ENCODE measurements at regions not wholly inside any gene's neighbourhood (a gene's known extent, or its start where the extent isn't known, plus 50 kb on each side); places are given as distances from the start of the nearest gene placed in this dataset.

DNA sequence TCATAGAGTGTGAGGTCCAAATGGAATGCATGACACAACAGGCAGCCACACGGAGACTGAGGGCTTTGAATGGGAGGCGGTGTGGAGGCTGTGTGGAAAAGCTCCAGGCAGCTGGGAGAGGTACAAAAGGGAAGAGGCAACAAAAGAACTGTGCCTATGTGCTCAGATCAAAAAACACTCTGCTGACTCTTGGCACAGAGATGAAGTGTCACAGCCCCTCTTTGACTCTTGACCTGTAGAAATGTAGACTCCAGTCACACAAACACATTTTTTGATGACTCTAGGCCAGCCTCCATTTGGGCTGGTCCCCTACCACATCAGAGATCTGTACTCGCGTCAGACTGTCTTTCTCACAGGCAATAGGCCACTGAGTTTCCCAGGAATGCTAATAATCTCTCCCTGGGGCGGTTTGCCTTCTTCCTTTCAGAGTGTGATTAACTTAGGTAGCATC, 456.0 kb downstream of the TUSC7 start:
- DNase-seq, result no peak
- no peak overlapping the region for H3K9ac ChIP-seq (ENCODE audit: low read length in 3 of 3)
- no peak for FAIRE-seq
- no peaks in the 10 kb centered on the region for H3K9me3 ChIP-seq (ENCODE audit: control insufficient read depth in 2 of 3, insufficient read depth in 1 of 3, low read length in 3 of 3)
- H3K27ac ChIP-seq (ENCODE audit: low read depth in 2 of 2, low read length in 2 of 2), result no peak overlapping the region
- intact Hi-C loops (cut with DNase I), result no loop called here
- TF ChIP-seq, protein P1, sequence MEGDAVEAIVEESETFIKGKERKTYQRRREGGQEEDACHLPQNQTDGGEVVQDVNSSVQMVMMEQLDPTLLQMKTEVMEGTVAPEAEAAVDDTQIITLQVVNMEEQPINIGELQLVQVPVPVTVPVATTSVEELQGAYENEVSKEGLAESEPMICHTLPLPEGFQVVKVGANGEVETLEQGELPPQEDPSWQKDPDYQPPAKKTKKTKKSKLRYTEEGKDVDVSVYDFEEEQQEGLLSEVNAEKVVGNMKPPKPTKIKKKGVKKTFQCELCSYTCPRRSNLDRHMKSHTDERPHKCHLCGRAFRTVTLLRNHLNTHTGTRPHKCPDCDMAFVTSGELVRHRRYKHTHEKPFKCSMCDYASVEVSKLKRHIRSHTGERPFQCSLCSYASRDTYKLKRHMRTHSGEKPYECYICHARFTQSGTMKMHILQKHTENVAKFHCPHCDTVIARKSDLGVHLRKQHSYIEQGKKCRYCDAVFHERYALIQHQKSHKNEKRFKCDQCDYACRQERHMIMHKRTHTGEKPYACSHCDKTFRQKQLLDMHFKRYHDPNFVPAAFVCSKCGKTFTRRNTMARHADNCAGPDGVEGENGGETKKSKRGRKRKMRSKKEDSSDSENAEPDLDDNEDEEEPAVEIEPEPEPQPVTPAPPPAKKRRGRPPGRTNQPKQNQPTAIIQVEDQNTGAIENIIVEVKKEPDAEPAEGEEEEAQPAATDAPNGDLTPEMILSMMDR (IDR thresholded peaks at IDR 0.05; ENCODE audit: borderline replicate concordance, extremely low read depth, insufficient read depth), result no peak
- no peaks in the 10 kb centered on the region for H3K27me3 ChIP-seq (ENCODE audit: control insufficient read depth, insufficient read depth, low read length)
- no peaks in the 10 kb centered on the region for H3K4me1 ChIP-seq (ENCODE audit: control insufficient read depth in 2 of 3, insufficient read depth in 2 of 3, low read depth in 1 of 3, low read length in 3 of 3)
- no peak overlapping the region for H3K4me3 ChIP-seq (ENCODE audit: low read length in 3 of 3)
- H3K36me3 ChIP-seq (ENCODE audit: control insufficient read depth in 2 of 3, insufficient read depth in 3 of 3, low read length in 3 of 3), result no peaks in the 10 kb centered on the region

DNA sequence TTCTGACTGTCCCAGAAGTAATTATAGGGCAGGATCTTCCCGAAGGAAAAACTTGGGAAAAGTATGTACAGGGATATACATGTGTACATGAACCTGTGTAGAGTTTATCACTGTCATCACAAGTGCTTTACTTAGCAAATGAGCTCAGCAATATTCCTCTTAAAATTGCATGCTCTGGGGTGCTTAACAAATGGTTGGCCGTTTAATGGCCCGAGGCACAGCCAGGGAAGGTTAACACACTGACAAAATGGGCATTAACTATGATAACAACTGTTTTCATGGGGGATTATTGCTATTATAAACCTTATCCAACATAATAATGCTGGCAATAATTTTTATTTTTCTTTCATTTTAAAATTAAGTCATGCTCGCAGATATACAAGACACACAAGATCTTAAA, 459.3 kb downstream of the TUSC7 start:
- Histone ChIP-seq H3K27ac (ENCODE audit: low read depth in 2 of 2, low read length in 2 of 2) (no peak overlapping the region), H3K9me3 (ENCODE audit: control insufficient read depth in 2 of 3, insufficient read depth in 1 of 3, low read length in 3 of 3) (no peaks in the 10 kb centered on the region), H3K9ac (ENCODE audit: low read length in 3 of 3) (no peak overlapping the region), H3K27me3 (ENCODE audit: control insufficient read depth, insufficient read depth, low read length) (no peaks in the 10 kb centered on the region), H3K36me3 (ENCODE audit: control insufficient read depth in 2 of 3, insufficient read depth in 3 of 3, low read length in 3 of 3) (no peaks in the 10 kb centered on the region), H3K4me1 (ENCODE audit: control insufficient read depth in 2 of 3, insufficient read depth in 2 of 3, low read depth in 1 of 3, low read length in 3 of 3) (no peaks in the 10 kb centered on the region), H3K4me3 (ENCODE audit: low read length in 3 of 3) (no peak overlapping the region)
- TF ChIP-seq, protein P1 (IDR thresholded peaks at IDR 0.05; ENCODE audit: borderline replicate concordance, extremely low read depth, insufficient read depth), result no peak
- intact Hi-C loops (cut with DNase I), result no loop called here
- FAIRE-seq (no peak), DNase-seq (no peak)

DNA sequence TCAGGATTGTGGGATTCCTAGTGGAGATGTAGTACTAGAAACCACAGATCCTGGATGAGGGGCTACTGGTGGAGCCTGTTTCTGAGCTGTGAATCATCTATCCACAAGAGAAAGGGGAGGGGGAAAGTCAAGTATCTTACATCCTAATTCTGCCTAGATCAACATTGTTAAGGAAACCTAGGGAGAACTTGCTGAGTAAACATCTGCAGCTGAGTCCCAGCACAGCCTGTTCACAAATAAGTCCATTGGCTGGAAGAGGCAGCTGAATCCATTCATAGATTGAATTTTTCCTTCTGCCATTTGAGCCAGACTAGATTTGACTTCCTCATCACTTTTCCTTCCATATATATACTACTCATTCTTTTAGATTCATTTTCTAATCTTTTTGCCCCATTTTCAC, 460.5 kb downstream of the TUSC7 start:
- TF ChIP-seq, protein P1 (IDR thresholded peaks at IDR 0.05; ENCODE audit: borderline replicate concordance, extremely low read depth, insufficient read depth), result no peak

DNA sequence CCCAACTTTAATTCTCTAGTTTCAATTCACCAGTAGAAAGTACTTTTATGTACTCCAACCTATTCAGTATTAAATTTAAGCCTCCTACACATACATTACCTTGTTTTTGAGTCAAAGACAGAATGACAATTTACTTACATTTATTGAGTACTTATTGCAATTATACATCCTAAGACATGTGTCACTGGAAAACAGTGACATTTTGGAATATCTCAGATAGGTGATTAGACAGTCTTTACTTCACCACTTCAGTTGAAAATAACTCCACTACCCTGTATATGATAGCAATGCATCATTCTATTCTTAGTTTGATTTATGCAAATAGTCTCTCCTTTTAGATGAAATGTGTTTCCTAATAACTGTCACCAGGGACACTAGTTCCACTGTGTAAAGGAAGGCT, 461.5 kb downstream of the TUSC7 start:
- Histone ChIP-seq H3K36me3 (ENCODE audit: control insufficient read depth in 2 of 3, insufficient read depth in 3 of 3, low read length in 3 of 3) (no peaks in the 10 kb centered on the region), H3K27me3 (ENCODE audit: control insufficient read depth, insufficient read depth, low read length) (no peaks in the 10 kb centered on the region), H3K4me3 (ENCODE audit: low read length in 3 of 3) (no peak overlapping the region), H3K4me1 (ENCODE audit: control insufficient read depth in 2 of 3, insufficient read depth in 2 of 3, low read depth in 1 of 3, low read length in 3 of 3) (no peaks in the 10 kb centered on the region), H3K9ac (ENCODE audit: low read length in 3 of 3) (no peak overlapping the region), H3K27ac (ENCODE audit: low read depth in 2 of 2, low read length in 2 of 2) (no peak overlapping the region), H3K9me3 (ENCODE audit: control insufficient read depth in 2 of 3, insufficient read depth in 1 of 3, low read length in 3 of 3) (no peaks in the 10 kb centered on the region)
- TF ChIP-seq, protein P1 (IDR thresholded peaks at IDR 0.05; ENCODE audit: borderline replicate concordance, extremely low read depth, insufficient read depth), result no peak
- FAIRE-seq (no peak), DNase-seq (no peak)
- intact Hi-C loops (cut with DNase I), result no loop called here

More for the DNA sequence above, 460.5 kb downstream of the TUSC7 start:
- no peaks in the 10 kb centered on the region for H3K4me1 ChIP-seq (ENCODE audit: control insufficient read depth in 2 of 3, insufficient read depth in 2 of 3, low read depth in 1 of 3, low read length in 3 of 3)
- FAIRE-seq (no peak), DNase-seq (no peak)
- no peaks in the 10 kb centered on the region for H3K36me3 ChIP-seq (ENCODE audit: control insufficient read depth in 2 of 3, insufficient read depth in 3 of 3, low read length in 3 of 3)
- H3K27me3 ChIP-seq (ENCODE audit: control insufficient read depth, insufficient read depth, low read length), result no peaks in the 10 kb centered on the region
- no peak overlapping the region for H3K4me3 ChIP-seq (ENCODE audit: low read length in 3 of 3)
- no peak overlapping the region for H3K9ac ChIP-seq (ENCODE audit: low read length in 3 of 3)
- no peaks in the 10 kb centered on the region for H3K9me3 ChIP-seq (ENCODE audit: control insufficient read depth in 2 of 3, insufficient read depth in 1 of 3, low read length in 3 of 3)
- intact Hi-C loops (cut with DNase I), result no loop called here
- H3K27ac ChIP-seq (ENCODE audit: low read depth in 2 of 2, low read length in 2 of 2), result no peak overlapping the region

Data from kidney (tissue), 13 donors.